ENCODE measurements at regions not wholly inside any gene's neighbourhood (a gene's known extent, or its start where the extent isn't known, plus 50 kb on each side); places are given as distances from the start of the nearest gene placed in this dataset.
"Not testable (repeated sequence)": the region's sequence is repeated elsewhere in the genome, so short reads cannot be mapped to it uniquely, and the experiment has no call there.

DNA sequence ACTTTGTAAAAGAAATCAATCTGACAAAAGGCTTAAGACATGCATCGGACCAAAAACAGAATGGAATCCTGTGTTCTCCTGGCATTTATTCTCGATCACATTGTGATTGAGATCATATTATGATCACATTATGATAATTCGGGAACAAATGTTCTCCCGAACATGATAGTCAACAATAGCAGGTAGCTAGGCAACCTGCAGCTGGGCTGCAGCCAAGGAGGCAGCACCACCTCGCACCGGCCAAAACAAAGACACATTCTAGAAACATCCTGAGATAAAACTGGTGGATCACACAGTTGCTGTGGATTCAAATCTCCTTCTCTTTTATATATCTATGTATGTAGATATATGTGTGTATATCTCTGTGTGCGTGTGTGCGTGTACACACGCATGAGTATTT, 480.6 kb upstream of the CYLC2 start:
- intact Hi-C loops (cut with micrococcal nuclease): no loop called here

- intact Hi-C loops (cut with micrococcal nuclease): no loop called here
Observed at GRCh38 chr9:102507044-102507687, 488.0 kb upstream of the CYLC2 start.

- intact Hi-C loops (cut with micrococcal nuclease): no loop called here
Observed at GRCh38 chr9:102506406-102506805, 488.7 kb upstream of the CYLC2 start.

GRCh38 chr9:102499468-102499867, 495.7 kb upstream of the CYLC2 start:
- intact Hi-C loops (cut with micrococcal nuclease): no loop called here

- intact Hi-C loops (cut with micrococcal nuclease): no loop called here
Observed at GRCh38 chr9:102497709-102498108, 497.4 kb upstream of the CYLC2 start.

- intact Hi-C loops (cut with micrococcal nuclease): not testable (repeated sequence)
Observed at GRCh38 chr9:102486976-102487375, 508.2 kb upstream of the CYLC2 start.

GRCh38 chr9:102483651-102484050, 511.5 kb upstream of the CYLC2 start:
- intact Hi-C loops (cut with micrococcal nuclease): no loop called here

DNA sequence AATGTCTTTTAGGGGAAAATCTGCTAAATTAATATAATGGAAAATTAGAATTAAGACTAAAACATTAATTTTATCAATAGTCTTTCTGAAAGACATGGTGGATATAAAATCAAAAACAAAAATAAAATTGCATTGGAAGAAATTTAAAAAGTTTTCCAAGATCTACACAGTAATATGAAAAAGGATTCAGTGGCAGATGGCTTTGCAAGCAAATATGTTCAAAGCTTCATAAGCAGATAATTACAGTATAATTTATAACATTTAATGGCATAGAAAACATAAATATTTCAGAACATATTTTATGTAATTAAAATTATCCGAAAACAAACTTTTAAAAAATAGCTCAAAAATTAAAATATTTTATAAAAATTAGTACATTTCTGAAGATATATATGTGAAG, 512.4 kb upstream of the CYLC2 start:
- intact Hi-C loops (cut with micrococcal nuclease): no loop called here

DNA sequence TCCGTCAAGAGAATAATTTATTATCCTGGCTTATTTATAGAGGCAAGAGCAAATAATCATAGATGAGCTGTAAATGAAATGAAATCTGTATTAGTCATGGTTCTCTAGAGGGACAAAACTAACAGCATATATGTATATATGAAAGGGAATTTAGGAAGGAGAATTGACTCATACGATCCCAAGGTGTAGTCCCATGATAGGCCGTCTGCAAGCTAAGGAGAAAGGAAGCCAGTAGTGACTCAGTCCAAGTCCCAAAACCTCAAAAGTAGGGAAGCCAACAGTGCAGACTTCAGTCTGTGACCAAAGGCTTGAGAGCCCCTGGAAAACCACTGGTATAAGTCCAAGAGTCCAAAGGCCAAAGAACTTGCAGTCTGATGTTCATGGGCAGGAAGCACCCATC, 515.9 kb upstream of the CYLC2 start:
- intact Hi-C loops (cut with micrococcal nuclease): no loop called here

DNA sequence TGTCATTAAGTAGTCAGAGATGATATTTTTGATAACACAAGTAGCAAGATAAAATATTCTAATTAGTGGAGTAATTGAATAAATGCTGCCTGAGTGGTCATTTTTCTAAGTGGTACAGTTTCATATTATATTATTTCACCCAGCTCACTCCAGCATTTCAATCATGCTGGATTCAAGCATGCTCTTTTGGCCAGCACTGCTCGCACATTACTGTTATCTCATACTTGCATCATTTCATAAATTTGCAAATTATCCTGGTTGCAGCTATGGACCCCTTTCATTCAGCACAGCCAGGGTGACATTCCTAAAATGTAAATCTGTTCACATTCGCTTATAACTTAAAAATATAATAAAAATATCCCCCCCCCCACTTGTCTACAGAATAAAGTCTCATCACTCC, 520.8 kb upstream of the CYLC2 start:
- intact Hi-C loops (cut with micrococcal nuclease): no loop called here

GRCh38 chr9:102469430-102469829, 525.7 kb upstream of the CYLC2 start:
- intact Hi-C loops (cut with micrococcal nuclease): not testable (repeated sequence)

- intact Hi-C loops (cut with micrococcal nuclease): no loop called here
Observed at GRCh38 chr9:102461156-102461819, 533.8 kb upstream of the CYLC2 start.

DNA sequence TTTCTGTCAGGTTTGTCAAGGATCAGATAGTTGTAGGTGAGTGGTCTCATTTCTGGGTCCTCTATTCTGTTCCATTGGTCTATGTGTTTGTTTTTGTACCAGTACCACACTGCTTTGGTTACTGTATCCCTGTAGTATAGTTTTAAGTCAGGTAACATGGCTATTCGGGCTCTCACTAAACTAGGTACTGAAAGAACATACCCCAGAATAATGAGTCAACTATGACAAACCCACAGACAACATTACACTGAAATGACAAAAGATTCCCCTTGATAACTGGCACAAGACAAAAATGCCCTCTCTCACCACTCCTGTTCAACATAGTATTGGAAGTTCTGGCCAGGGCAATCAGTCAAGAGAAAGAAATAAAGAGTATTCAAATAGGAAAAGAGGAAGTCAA, 535.3 kb upstream of the CYLC2 start:
- intact Hi-C loops (cut with micrococcal nuclease): no loop called here

DNA sequence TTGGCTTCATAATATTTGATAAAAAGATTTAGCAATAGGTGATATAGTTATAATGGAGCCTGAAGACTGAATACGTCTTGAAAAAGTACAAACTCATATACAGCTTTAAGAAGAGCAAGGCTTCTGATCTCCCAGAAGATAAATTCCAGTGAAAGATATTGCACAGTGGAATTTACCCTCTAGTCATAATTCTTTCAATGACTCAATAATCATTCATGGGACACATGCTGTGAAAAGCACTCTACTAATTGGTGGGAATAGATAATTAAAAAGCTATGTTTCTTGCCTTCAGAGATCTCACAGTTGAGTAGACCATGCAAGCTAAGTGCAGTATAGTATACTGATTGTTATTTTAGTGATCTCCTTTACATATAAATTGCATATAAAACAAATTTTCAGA, 538.6 kb upstream of the CYLC2 start:
- intact Hi-C loops (cut with micrococcal nuclease): no loop called here

DNA sequence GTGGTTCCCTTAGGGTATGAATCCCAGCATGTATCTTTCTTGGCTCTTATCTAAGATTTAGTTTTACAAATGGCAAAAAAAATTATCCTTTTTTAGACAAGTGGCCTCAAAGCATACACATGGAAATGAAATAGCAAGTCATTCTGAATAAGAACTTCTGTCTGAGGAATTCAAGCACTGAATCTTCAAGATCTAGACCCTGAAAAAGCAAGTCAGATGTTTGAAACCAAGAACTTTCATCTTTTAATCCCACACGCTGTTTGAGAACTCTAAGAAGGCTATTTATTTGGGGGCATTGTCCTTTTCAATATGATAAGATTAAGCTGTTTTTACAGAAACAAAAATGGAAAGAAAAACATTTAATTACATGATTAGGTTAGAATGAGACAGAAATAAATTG, 549.2 kb upstream of the CYLC2 start:
- intact Hi-C loops (cut with micrococcal nuclease): no loop called here

GRCh38 chr9:102445181-102445747, 549.9 kb upstream of the CYLC2 start:
- intact Hi-C loops (cut with micrococcal nuclease): no loop called here

DNA sequence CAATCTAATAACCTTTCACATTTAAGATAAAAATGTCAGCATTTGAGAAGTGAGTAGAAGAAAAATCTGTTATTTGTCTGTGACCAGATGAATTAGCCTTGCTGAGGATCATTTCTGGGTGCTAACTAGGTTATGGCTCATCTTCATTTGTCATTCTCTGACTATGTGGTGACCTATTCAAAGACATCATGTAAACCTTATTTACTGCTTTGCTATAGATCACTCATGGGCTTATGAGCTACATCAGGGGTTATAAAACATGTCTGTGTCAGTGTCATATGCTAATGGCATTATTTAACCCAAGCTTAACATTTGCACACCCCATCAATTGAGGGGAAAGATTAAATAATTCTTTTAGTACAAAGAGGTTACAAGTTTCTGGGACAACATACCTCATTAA, 555.5 kb upstream of the CYLC2 start:
- intact Hi-C loops (cut with micrococcal nuclease): no loop called here

GRCh38 chr9:102436599-102436998, 558.5 kb upstream of the CYLC2 start:
- intact Hi-C loops (cut with micrococcal nuclease): not testable (repeated sequence)

DNA sequence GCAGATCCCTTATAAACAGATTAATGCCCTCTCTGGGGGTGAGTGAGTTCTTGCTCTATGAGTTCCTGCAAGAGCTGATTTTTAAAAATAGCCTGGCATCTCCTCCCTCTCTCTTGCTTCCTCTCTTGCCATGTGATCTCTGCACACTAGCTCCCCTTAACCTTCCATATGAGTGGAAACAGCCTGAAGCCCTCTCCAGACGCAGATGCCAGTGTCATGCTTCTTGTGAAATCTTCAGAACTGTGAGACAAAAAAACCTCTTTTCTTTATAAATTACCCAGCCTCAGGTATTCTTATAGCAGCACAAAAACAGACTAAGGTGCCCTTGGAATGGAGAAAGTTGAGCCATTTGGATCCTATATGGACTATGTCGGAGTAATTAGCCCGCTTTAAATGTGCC, 559.7 kb upstream of the CYLC2 start:
- intact Hi-C loops (cut with micrococcal nuclease): no loop called here

- intact Hi-C loops (cut with micrococcal nuclease): no loop called here
Observed at GRCh38 chr9:102434545-102434944, 560.6 kb upstream of the CYLC2 start.

DNA sequence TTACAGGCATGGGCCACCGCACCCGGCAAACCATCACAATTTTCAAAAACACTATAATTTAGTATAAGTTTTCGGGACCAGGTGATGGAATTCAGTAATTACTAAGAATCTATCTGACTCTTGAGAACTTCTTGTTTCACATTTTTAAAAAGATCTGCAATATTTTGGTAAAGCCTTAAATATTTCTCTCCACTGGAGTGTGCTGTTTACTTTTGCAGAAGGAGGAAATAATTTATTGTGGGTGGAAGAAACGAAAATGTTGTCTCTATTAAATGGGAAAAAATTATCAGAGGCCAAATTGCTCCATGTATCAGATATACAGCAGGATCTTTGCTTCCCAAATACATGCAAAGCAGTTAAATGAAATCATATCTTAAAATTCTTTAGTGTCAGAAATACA, 566.8 kb upstream of the CYLC2 start:
- intact Hi-C loops (cut with micrococcal nuclease): no loop called here

- intact Hi-C loops (cut with micrococcal nuclease): not testable (repeated sequence)
Observed at GRCh38 chr9:102416251-102416650, 578.9 kb upstream of the CYLC2 start.

GRCh38 chr9:102405218-102405867, 589.8 kb upstream of the CYLC2 start:
- intact Hi-C loops (cut with micrococcal nuclease): no loop called here
